Osteocyte (in vitro differentiated cells): ENCODE measurements at regions not wholly inside any gene's neighbourhood (a gene's known extent, or its start where the extent isn't known, plus 50 kb on each side); places are given as distances from the start of the nearest gene placed in this dataset.

Experiments used
- DNase-seq: peaks from one replicate; pipeline ENCODE4 v3.0.0; 2021; ENCODE audit warnings: mixed read lengths; ENCODE audit not compliant: unreplicated experiment; ENCODE audit errors: extremely low spot score
- H3K27ac Mint-ChIP-seq: one replicate; pipeline ENCODE4 v1.8.0; 2021; ENCODE audit warnings: mild to moderate bottlenecking, mixed read lengths; ENCODE audit not compliant: unreplicated experiment
- H3K27me3 Mint-ChIP-seq: one replicate; pipeline ENCODE4 v1.8.0; 2021; ENCODE audit warnings: mixed read lengths; ENCODE audit not compliant: unreplicated experiment
- H3K36me3 Mint-ChIP-seq: one replicate; pipeline ENCODE4 v1.8.0; 2021; ENCODE audit warnings: mixed read lengths; ENCODE audit not compliant: unreplicated experiment
- H3K4me1 Mint-ChIP-seq: one replicate; pipeline ENCODE4 v1.8.0; 2021; ENCODE audit warnings: mixed read lengths; ENCODE audit not compliant: unreplicated experiment
- H3K4me3 Mint-ChIP-seq: one replicate; pipeline ENCODE4 v1.8.0; 2021; ENCODE audit warnings: mild to moderate bottlenecking, moderate library complexity, mixed read lengths; ENCODE audit not compliant: unreplicated experiment
- H3K9me3 Mint-ChIP-seq: one replicate; pipeline ENCODE4 v1.8.0; 2021; ENCODE audit warnings: mixed read lengths; ENCODE audit not compliant: unreplicated experiment
- CTCF ChIP-seq: fragments of 200-600 bp; sonication (generic); IDR thresholded peaks from 2 replicates; pipeline ENCODE4 v1.5.0; 2021; ENCODE audit warnings: antibody characterized with exemption, mild to moderate bottlenecking, moderate library complexity

DNA sequence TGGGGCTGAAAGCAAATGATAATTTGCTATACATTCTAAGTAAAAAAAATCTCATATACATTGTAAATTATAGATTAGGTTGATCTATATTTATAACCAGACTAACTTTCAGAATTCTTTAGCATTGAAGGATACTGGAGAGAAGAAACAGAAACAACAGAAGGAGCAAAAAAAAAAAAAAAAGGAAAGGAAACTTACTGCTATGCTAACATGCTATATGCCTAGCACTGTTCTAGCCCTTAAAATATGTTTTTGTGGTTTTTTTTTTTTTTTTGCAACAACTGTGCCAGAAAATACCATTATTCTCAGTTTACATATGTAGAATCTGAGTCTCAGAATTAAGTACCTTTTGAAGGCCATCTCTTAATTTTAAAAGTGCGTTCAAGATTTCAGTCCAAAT lies 204.9 kb upstream of the MC4R start:
- no peak overlapping the region for H3K4me3 Mint-ChIP-seq
- H3K27ac Mint-ChIP-seq, result no peak overlapping the region
- TF ChIP-seq CTCF, result no peak
- no peaks in the 10 kb centered on the region for H3K4me1 Mint-ChIP-seq
- no peak for DNase-seq
- no peaks in the 10 kb centered on the region for H3K9me3 Mint-ChIP-seq
- no peaks in the 10 kb centered on the region for H3K36me3 Mint-ChIP-seq
- peaks cover 37% of the 10 kb centered on the region for H3K27me3 Mint-ChIP-seq

- Mint-ChIP-seq H3K4me3 (no peak overlapping the region), H3K27me3 (peaks cover 38% of the 10 kb centered on the region)
These were observed 213.1 kb upstream of the MC4R start for GRCh38 chr18:60585670-60586069.

GRCh38 chr18:60593249-60593648 lies 220.7 kb upstream of the MC4R start:
- Mint-ChIP-seq H3K36me3 (no peaks in the 10 kb centered on the region), H3K4me3 (no peak overlapping the region), H3K27ac (no peak overlapping the region), H3K27me3 (peaks cover 34% of the 10 kb centered on the region), H3K4me1 (no peaks in the 10 kb centered on the region), H3K9me3 (no peaks in the 10 kb centered on the region)
- DNase-seq, result no peak
- no peak for TF ChIP-seq CTCF

More at GRCh38 chr18:60585670-60586069, 213.1 kb upstream of the MC4R start:
- Mint-ChIP-seq H3K36me3 (no peaks in the 10 kb centered on the region), H3K4me1 (no peaks in the 10 kb centered on the region), H3K27ac (no peak overlapping the region), H3K9me3 (no peaks in the 10 kb centered on the region)
- TF ChIP-seq CTCF, result no peak
- DNase-seq, result no peak

DNA sequence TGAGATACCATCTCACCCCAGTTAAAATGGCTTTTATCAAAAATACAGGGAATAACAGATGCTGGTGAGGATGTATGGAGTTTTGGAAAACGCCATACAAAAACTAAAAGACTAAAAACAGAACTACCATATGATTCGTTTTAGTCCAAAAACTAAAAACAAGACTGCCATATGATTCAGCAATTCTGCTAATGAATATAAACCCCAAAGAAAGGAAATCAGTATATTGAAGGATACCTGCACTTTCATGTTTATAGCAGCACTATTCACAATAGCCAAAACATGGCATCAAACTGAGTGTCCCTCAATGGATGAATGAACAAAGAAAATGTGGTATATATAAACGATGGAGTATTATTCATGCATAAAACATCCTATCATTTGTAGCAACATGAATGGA lies 224.4 kb upstream of the MC4R start:
- Mint-ChIP-seq H3K4me1 (no peaks in the 10 kb centered on the region), H3K27ac (no peak overlapping the region), H3K27me3 (peaks cover 34% of the 10 kb centered on the region), H3K9me3 (no peaks in the 10 kb centered on the region), H3K4me3 (no peak overlapping the region), H3K36me3 (no peaks in the 10 kb centered on the region)
- no peak for DNase-seq
- TF ChIP-seq CTCF, result no peak

DNA sequence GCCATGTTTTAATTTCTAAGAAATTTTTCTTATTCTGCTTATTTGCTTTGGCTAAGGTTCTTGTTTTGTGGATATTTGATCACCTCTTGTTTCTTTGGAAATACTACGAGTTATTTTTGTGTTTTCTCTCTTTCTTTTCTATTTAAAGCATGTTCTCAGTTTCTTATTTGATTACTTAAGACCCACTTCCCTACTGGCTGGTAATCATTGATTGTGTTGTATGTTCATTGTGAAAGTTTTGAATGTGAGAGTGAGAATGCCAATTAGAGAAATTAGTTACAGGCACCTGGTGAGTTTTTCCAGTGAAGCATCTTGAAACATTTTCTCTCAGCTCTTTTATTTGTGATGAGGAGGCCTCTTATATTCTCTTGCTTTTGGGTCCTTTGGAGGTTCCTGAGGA lies 226.7 kb upstream of the MC4R start:
- no peaks in the 10 kb centered on the region for H3K4me1 Mint-ChIP-seq
- no peak overlapping the region for H3K4me3 Mint-ChIP-seq
- no peaks in the 10 kb centered on the region for H3K36me3 Mint-ChIP-seq
- H3K27me3 Mint-ChIP-seq, result peaks cover 32% of the 10 kb centered on the region
- H3K27ac Mint-ChIP-seq, result no peak overlapping the region
- H3K9me3 Mint-ChIP-seq, result no peaks in the 10 kb centered on the region
- TF ChIP-seq CTCF, result no peak
- DNase-seq, result no peak
